Neural progenitor cell (in vitro differentiated cells): ENCODE measurements at regions not wholly inside any gene's neighbourhood (a gene's known extent, or its start where the extent isn't known, plus 50 kb on each side); places are given as distances from the start of the nearest gene placed in this dataset.

ENCODE experiments used
- DNase-seq: peaks from one replicate; pipeline ENCODE4 v3.0.0-alpha.2; 2016; ENCODE audit warnings: low spot score
- H2AFZ ChIP-seq: fragments of 200-600 bp; sonication (generic); replicated peaks from 2 replicates; pipeline ENCODE4 v1.6.1; 2016; ENCODE audit warnings: antibody characterized with exemption
- H3F3A ChIP-seq: fragments of 200-600 bp; sonication (generic); 2 replicates; pipeline ENCODE4 v1.6.1; 2016; ENCODE audit warnings: antibody characterized with exemption, low read depth
- H3K27ac ChIP-seq: fragments of 200-600 bp; sonication (generic); 2 replicates; pipeline ENCODE4 v1.5.1; 2016; ENCODE audit warnings: mild to moderate bottlenecking
- H3K27me3 ChIP-seq: fragments of 200-600 bp; sonication (generic); 2 replicates; pipeline ENCODE4 v1.6.1; 2016; ENCODE audit warnings: mild to moderate bottlenecking, moderate library complexity
- H3K36me3 ChIP-seq: fragments of 200-600 bp; sonication (generic); 2 replicates; pipeline ENCODE4 v1.5.1; 2016
- H3K4me1 ChIP-seq: fragments of 200-600 bp; sonication (generic); 2 replicates; pipeline ENCODE4 v1.6.1; 2016; ENCODE audit warnings: mixed run types
- H3K4me2 ChIP-seq: fragments of 200-600 bp; sonication (generic); 2 replicates; pipeline ENCODE4 v1.6.1; 2016
- H3K4me3 ChIP-seq: fragments of 200-600 bp; sonication (generic); 2 replicates; pipeline ENCODE4 v1.5.1; 2016
- H3K79me2 ChIP-seq: fragments of 200-600 bp; sonication (generic); 2 replicates; pipeline ENCODE4 v1.6.1; 2016; ENCODE audit warnings: low read depth
- H3K9ac ChIP-seq: fragments of 200-600 bp; sonication (generic); 2 replicates; pipeline ENCODE4 v1.6.1; 2016
- H3K9me3 ChIP-seq: fragments of 200-600 bp; sonication (generic); 2 replicates; pipeline ENCODE4 v1.5.1; 2016; ENCODE audit warnings: low read depth
- H4K20me1 ChIP-seq: fragments of 200-600 bp; sonication (generic); 2 replicates; pipeline ENCODE4 v1.6.1; 2016; ENCODE audit warnings: low read depth
- H3K27ac Mint-ChIP-seq: 3 replicates; pipeline ENCODE4 v1.8.0; 2021; ENCODE audit warnings: mixed read lengths
- H3K27me3 Mint-ChIP-seq: 2 replicates; pipeline ENCODE4 v1.8.0; 2022; ENCODE audit warnings: low read depth, mild to moderate bottlenecking, inconsistent platforms, moderate library complexity, mixed read lengths; ENCODE audit not compliant: insufficient read depth
- H3K36me3 Mint-ChIP-seq: 3 replicates; pipeline ENCODE4 v1.8.0; 2021; ENCODE audit warnings: mixed read lengths
- H3K4me1 Mint-ChIP-seq: 3 replicates; pipeline ENCODE4 v1.8.0; 2021; ENCODE audit warnings: mixed read lengths
- H3K4me3 Mint-ChIP-seq: 3 replicates; pipeline ENCODE4 v1.8.0; 2021; ENCODE audit warnings: mild to moderate bottlenecking, moderate library complexity, mixed read lengths
- H3K9me3 Mint-ChIP-seq: 3 replicates; pipeline ENCODE4 v1.8.0; 2020; ENCODE audit warnings: mixed read lengths
- EZH2 ChIP-seq: fragments of 200-600 bp; sonication (generic); IDR thresholded peaks from 2 replicates; pipeline ENCODE4 v1.6.1; 2017; ENCODE audit warnings: antibody characterized with exemption, mild to moderate bottlenecking, moderate library complexity
- EZH2phosphoT487 ChIP-seq: fragments of 200-600 bp; sonication (generic); IDR thresholded peaks from 2 replicates; pipeline ENCODE4 v1.6.1; 2017; ENCODE audit warnings: antibody characterized with exemption
- TF ChIP-seq, protein P1 (sequence below): fragments of 200-600 bp; sonication (generic); IDR thresholded peaks from 2 replicates; pipeline ENCODE4 v1.5.1; 2017; ENCODE audit warnings: antibody characterized with exemption, mild to moderate bottlenecking

DNA sequence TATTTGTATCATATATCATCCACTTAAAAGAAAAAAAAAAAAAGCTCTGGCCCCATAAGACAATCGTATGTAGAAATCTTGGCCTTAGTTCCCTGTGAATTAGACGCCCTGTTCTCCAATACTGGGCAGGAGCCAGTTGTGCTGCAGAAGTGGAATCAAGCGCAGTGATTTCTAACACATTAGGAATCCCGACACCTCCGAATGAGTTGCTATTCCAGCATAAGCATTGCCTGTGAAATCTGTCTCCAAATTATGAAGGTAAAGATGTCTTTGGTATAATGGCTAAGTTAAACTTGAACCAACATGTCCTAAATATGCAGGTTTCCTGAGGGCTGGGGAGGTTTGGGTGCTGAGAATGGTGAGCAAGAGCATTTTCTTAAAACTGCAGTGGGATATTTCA, 199.4 kb upstream of the ARRDC4 start:
- Mint-ChIP-seq H3K27ac (no peak overlapping the region), H3K27me3 (peaks cover 9% of the 10 kb centered on the region), H3K9me3 (peaks cover 3% of the 10 kb centered on the region), H3K36me3 (no peaks in the 10 kb centered on the region), H3K4me3 (no peak overlapping the region), H3K4me1 (no peaks in the 10 kb centered on the region)
- DNase-seq, result no peak
- Histone ChIP-seq H3K27me3 (peaks cover 10% of the 10 kb centered on the region), H3K4me3 (no peak overlapping the region), H2AFZ (no peak overlapping the region), H4K20me1 (no peaks in the 10 kb centered on the region), H3K79me2 (no peaks in the 10 kb centered on the region), H3K4me1 (no peaks in the 10 kb centered on the region), H3K27ac (no peak overlapping the region), H3K36me3 (no peaks in the 10 kb centered on the region), H3K9ac (no peak overlapping the region), H3F3A (no peaks in the 10 kb centered on the region), H3K9me3 (no peaks in the 10 kb centered on the region), H3K4me2 (no peak overlapping the region)
- TF ChIP-seq EZH2phosphoT487, result no peak
- no peak for TF ChIP-seq EZH2
- TF ChIP-seq, protein P1, sequence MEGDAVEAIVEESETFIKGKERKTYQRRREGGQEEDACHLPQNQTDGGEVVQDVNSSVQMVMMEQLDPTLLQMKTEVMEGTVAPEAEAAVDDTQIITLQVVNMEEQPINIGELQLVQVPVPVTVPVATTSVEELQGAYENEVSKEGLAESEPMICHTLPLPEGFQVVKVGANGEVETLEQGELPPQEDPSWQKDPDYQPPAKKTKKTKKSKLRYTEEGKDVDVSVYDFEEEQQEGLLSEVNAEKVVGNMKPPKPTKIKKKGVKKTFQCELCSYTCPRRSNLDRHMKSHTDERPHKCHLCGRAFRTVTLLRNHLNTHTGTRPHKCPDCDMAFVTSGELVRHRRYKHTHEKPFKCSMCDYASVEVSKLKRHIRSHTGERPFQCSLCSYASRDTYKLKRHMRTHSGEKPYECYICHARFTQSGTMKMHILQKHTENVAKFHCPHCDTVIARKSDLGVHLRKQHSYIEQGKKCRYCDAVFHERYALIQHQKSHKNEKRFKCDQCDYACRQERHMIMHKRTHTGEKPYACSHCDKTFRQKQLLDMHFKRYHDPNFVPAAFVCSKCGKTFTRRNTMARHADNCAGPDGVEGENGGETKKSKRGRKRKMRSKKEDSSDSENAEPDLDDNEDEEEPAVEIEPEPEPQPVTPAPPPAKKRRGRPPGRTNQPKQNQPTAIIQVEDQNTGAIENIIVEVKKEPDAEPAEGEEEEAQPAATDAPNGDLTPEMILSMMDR, result no peak

- no peaks in the 10 kb centered on the region for H3K9me3 ChIP-seq
- Mint-ChIP-seq H3K4me1 (no peaks in the 10 kb centered on the region), H3K4me3 (no peak overlapping the region), H3K36me3 (no peaks in the 10 kb centered on the region), H3K27me3 (peaks cover 3% of the 10 kb centered on the region), H3K9me3 (no peaks in the 10 kb centered on the region), H3K27ac (no peak overlapping the region)
- no peak overlapping the region for H3K4me2 ChIP-seq
- H3K36me3 ChIP-seq, result no peaks in the 10 kb centered on the region
- H3K9ac ChIP-seq, result no peak overlapping the region
- no peak for DNase-seq
- no peak overlapping the region for H3K4me3 ChIP-seq
- no peaks in the 10 kb centered on the region for H4K20me1 ChIP-seq
- H3K4me1 ChIP-seq, result no peaks in the 10 kb centered on the region
- H3K27ac ChIP-seq, result no peak overlapping the region
- no peaks in the 10 kb centered on the region for H3K27me3 ChIP-seq
- no peak overlapping the region for H2AFZ ChIP-seq
- H3K79me2 ChIP-seq, result no peaks in the 10 kb centered on the region
- TF ChIP-seq EZH2phosphoT487, result no peak
- TF ChIP-seq EZH2, result no peak
- TF ChIP-seq, protein P1, result no peak
- H3F3A ChIP-seq, result no peaks in the 10 kb centered on the region
Measured at GRCh38 chr15:97783240-97783639, 177.3 kb upstream of the ARRDC4 start.

GRCh38 chr15:97786741-97787140, 173.8 kb upstream of the ARRDC4 start:
- Histone ChIP-seq H4K20me1 (no peaks in the 10 kb centered on the region), H3K4me1 (no peaks in the 10 kb centered on the region), H3F3A (no peaks in the 10 kb centered on the region), H3K27ac (no peak overlapping the region), H3K4me3 (no peak overlapping the region), H2AFZ (no peak overlapping the region), H3K27me3 (no peaks in the 10 kb centered on the region), H3K4me2 (no peak overlapping the region), H3K9ac (no peak overlapping the region), H3K79me2 (no peaks in the 10 kb centered on the region), H3K9me3 (no peaks in the 10 kb centered on the region), H3K36me3 (no peaks in the 10 kb centered on the region)
- TF ChIP-seq, protein P1, result no peak
- H3K27ac Mint-ChIP-seq, result no peak overlapping the region
- no peaks in the 10 kb centered on the region for H3K9me3 Mint-ChIP-seq
- DNase-seq, result no peak
- H3K4me1 Mint-ChIP-seq, result no peaks in the 10 kb centered on the region
- H3K27me3 Mint-ChIP-seq, result peaks cover 3% of the 10 kb centered on the region
- no peak overlapping the region for H3K4me3 Mint-ChIP-seq
- no peaks in the 10 kb centered on the region for H3K36me3 Mint-ChIP-seq

DNA sequence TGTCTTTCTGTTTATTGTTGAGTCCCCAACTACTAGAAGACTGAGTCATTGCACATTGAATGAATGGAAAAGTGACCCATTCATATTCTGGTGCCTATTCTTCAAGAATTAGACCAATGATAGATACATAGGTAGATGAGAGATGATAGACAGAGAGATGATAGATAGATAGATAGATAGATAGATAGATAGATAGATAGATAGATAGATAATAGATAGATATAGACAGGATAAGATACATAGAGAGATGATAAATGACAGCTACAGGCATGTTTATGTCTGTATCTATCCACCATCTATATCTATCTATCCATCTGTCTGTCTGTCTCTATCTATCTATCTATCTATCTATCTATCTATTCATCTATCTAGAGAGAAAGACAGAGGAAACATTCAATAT, 170.3 kb upstream of the ARRDC4 start:
- DNase-seq, result no peak
- no peak overlapping the region for H3K9ac ChIP-seq
- TF ChIP-seq, protein P1, result no peak
- no peak for TF ChIP-seq EZH2
- TF ChIP-seq EZH2phosphoT487, result no peak

More for the DNA sequence above, 170.3 kb upstream of the ARRDC4 start:
- H3K36me3 ChIP-seq, result no peaks in the 10 kb centered on the region
- H3K4me2 ChIP-seq, result no peak overlapping the region
- no peak overlapping the region for H3K4me3 ChIP-seq
- H2AFZ ChIP-seq, result no peak overlapping the region
- H3K9me3 Mint-ChIP-seq, result no peaks in the 10 kb centered on the region
- no peak overlapping the region for H3K27ac Mint-ChIP-seq
- no peaks in the 10 kb centered on the region for H3K27me3 ChIP-seq
- peaks cover 4% of the 10 kb centered on the region for H3K4me1 Mint-ChIP-seq
- H3K4me3 Mint-ChIP-seq, result no peak overlapping the region
- H3K27me3 Mint-ChIP-seq, result peaks cover 5% of the 10 kb centered on the region
- no peaks in the 10 kb centered on the region for H3K79me2 ChIP-seq
- no peaks in the 10 kb centered on the region for H3K9me3 ChIP-seq
- H3K27ac ChIP-seq, result no peak overlapping the region
- no peaks in the 10 kb centered on the region for H3K36me3 Mint-ChIP-seq
- H3F3A ChIP-seq, result no peaks in the 10 kb centered on the region
- no peaks in the 10 kb centered on the region for H3K4me1 ChIP-seq
- H4K20me1 ChIP-seq, result no peaks in the 10 kb centered on the region
